ENCODE measurements at regions not wholly inside any gene's neighbourhood (a gene's known extent, or its start where the extent isn't known, plus 50 kb on each side); places are given as distances from the start of the nearest gene placed in this dataset.

DNA sequence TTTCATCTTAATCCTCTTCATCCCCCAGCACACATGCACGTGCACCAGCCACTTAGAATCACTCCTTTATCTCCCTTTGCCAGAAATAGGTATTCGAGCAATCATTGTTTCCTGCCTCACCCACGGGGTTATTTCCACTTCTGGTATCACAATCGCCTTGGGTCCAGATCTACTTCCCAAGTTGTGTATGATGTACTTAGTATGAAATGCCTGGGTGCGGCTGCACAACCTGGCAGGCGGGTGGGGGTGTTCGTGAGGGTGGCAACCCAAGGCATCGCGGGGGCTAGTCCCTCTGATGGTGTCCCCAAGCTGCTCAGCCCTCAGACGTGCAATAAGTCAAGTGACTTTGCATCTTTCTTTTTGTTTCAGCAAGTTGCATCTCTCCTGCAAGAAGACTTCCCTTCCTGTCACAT lies 475.6 kb downstream of the MIAT start:
- DNase-seq, result no peak
- intact Hi-C loops (cut with DNase I, micrococcal nuclease), result no loop called here
- ATAC-seq, result no peak

DNA sequence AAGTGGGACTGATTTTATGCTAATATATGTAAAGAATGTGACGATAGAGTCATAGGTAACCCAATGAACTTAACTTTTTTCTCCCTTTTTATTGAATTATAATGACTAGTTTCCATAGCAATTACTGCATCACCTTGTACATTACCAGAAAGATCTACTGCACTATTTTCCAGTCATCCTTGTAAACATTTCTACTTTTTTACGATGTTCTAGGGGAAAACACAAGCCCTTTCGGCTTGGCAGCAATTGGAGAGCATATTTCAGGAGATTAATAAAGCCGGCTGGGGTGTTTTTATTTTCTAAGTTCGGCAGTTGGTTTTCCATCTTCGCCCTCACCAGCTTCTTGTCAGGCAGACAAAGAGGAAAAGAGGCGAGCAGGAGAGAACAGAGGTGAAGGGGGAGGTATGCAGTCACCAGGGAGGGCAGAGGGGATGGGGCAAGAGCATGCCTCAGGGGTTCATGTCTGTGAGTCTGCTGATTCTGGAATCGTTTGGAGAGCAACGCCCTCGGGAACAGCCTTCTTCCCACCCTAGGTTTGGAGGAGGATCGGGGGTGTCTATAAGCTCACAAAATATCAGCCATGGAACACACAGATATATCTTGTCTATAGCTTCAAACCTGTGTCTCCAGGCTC lies 476.4 kb downstream of the MIAT start:
- DNase-seq, result no peak
- no peak for ATAC-seq
- intact Hi-C loops (cut with DNase I, micrococcal nuclease), result no loop called here

DNA sequence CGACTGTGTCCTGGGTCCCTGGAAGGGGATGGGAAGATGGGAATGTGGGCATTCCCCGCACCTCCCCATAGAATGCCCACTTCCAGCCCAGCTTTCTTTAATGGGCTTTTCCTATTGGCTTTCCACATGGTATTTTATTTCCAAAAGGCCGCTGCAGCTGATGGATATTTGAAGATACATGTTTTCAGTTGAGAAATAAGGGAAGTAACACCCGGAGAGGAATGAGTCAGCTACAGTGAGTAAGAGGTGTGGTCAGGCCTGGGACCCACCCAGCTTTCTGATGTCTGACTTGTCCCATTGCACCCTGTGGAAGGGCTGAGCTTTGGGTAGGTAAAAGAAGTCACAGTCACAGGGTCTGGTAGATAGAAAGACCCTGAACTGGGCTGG lies 476.9 kb downstream of the MIAT start:
- no peak for ATAC-seq
- intact Hi-C loops (cut with DNase I, micrococcal nuclease), result no loop called here
- DNase-seq, result no peak

DNA sequence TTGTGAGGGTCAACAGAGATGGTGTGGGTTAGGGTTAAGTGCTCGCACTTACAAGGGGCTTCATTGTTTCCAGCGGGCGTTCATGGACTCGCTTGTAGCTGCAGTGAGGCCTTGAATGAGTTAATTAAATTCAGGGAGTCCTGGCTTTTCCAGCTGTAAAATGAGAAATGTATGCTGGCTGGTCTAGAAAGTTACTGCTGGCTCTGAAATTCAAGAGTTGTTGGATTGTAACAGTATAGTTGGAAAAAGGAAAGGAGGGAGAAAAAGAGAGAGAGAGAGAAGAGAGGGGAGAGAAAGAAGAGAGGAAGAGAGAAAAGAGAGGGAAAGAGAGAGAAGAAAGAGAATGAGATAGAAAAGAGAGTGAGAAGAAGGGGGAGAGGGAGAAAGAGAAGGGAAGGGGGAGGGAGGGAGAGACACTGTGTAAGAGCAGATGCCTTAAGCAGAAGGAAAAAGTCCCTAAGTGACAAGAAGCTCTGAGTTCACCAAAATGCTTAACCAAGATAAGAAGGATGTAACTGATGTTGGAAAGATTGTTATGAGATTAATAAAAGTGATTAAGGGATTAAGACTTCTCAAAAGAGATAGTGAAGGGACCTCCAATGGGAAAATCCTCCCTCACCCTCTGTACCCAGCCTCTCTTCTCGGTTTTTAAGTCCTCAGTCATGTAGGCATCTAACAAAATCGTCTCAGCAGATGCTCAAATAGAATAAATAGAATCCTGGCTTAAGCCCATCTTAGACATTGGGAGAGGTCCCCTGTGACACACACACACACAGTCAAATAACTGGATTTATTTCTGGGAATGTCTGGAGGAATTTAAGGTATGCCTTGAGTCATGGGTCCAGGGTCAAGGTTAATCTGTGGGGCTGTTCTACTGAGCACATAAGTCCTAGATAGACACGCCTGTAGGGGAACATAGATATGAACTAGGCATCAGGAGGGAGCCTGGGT lies 477.9 kb downstream of the MIAT start:
- ATAC-seq, result no peak
- intact Hi-C loops (cut with DNase I, micrococcal nuclease), result no loop called here
- DNase-seq, result no peak

DNA sequence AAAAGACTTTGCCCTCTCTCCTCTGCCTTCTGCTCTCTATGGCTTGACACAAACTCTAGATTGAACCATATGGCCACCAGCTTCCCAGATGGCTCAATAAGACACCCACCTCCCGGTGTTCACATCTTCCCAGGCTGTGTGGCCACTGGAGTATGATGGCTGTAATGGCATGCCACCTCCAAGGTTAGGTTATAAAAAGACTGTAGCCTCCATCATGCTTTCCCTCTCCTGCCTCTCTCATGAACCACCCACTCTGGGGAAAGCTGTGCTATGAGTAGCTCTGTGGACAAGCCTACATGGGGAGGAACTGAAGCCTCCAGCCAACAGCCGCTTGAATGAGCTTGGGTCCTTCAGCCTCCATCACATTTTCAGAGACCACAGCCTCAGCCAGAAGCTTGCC lies 479.2 kb downstream of the MIAT start:
- DNase-seq (no peak), ATAC-seq (no peak)
- intact Hi-C loops (cut with DNase I, micrococcal nuclease), result no loop called here

DNA sequence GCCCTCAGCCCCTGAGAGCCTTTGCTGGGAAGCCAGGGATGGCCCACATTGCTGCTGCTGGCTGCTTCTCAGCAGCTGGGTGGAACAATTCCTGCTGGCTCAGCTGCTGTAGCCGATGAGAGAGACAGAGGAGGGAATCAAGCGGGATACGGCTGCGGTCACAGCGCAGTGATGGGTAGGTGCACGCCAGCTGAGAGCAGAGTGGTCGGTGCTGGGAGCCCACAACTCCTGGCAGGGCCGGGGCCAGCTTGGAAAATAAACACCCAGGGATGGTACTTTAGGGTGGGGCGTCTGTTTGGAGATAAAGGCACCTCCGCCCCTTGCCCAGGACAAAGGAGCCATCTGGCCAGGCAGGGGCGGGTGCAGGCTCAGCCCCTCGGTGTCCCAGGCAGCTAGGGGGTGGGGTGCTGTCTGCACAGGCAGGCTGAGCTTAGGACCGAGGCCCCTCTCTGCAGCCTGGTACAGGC lies 480.5 kb downstream of the MIAT start:
- ATAC-seq, result no peak
- DNase-seq, result no peak
- intact Hi-C loops (cut with DNase I, micrococcal nuclease), result no loop called here

DNA sequence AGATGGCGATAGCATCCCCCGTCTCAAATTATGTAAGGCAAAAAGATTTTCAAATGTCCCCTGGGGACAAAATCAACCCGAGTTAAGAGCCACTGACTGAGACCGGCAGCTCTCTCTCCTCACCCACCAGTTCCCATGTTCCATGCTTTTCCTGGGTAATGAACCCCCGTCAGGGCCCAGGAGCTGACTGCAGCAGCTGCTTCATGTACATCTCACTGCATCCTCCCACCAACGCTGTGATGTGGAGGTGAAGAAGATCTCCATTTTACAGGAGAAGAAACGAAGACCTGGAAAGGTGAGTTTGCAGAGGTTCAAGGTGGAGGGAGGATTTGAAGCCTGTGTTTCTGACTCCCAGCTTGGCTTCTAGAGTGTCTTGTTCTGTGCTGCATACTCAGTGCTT lies 481.1 kb downstream of the MIAT start:
- ATAC-seq (no peak), DNase-seq (no peak)
- intact Hi-C loops (cut with DNase I, micrococcal nuclease), result no loop called here

DNA sequence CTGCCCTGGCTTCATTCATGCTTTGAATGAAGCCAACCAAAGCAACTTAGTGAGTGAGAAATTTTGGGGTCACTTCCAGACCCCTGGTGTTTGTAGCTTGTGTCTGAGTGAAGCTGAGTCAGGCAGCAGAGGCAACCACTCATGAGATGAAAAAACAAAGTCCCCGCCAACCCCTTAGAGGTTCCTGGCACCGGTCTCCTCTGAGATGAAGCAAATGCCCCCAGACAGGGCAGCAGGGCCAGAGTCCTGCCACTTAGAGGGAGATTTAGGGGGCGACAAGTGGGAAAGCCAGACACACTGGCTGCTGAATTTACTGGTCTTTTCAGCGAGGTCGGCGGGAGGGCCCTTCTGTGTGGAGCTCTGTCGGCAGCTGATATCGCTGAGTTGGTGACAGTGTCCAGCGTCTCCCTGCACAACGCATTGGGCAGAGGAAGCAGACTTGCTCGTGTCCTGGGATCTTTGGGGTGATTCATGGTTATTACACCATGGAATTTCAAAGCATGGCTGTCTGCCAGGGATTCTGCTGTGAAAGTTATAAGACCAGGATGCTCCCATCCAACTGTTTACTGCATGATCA lies 482.6 kb downstream of the MIAT start:
- ATAC-seq (no peak), DNase-seq (no peak)
- intact Hi-C loops (cut with DNase I, micrococcal nuclease), result no loop called here

DNA sequence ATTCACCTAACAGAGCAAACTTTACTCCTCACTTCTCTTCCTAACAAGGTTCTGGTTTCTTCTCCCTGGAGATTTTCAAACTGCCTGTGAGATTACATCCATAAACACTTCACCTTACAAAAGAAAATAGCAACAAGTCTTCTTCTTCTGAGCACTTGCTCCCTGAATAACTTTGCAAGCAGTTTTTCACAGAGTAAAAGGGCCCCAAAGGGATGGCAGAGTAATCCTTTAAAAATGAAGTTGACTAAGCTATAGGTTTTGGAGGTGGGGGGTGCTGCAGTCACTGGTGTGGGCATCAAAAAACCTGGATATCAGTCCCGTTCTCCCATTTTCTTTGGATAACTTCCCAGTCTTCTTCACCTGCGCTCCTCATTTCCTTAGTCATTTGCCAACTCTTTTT lies 484.9 kb downstream of the MIAT start:
- DNase-seq (no peak), ATAC-seq (no peak)
- intact Hi-C loops (cut with DNase I, micrococcal nuclease), result no loop called here

DNA sequence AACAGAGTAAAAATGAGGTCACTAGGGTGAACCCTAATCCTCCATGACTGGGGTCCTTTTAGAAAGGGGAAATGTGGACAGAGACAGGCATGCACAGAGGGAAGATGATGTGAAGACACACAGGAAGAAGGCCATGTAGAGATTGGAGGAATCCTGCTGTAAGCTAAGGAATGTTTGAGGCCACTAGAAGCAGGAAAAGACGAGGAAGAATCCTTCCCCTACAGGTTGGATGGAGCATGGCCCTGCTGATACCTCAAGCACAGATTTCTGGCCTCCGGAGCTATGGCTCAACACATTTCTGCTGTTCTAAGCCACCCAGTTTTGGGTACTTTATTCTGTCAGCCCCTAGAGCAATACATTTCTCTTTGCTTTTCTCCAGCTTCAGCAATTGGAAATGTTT lies 486.9 kb downstream of the MIAT start:
- no peak for ATAC-seq
- no peak for DNase-seq
- intact Hi-C loops (cut with DNase I, micrococcal nuclease), result no loop called here

DNA sequence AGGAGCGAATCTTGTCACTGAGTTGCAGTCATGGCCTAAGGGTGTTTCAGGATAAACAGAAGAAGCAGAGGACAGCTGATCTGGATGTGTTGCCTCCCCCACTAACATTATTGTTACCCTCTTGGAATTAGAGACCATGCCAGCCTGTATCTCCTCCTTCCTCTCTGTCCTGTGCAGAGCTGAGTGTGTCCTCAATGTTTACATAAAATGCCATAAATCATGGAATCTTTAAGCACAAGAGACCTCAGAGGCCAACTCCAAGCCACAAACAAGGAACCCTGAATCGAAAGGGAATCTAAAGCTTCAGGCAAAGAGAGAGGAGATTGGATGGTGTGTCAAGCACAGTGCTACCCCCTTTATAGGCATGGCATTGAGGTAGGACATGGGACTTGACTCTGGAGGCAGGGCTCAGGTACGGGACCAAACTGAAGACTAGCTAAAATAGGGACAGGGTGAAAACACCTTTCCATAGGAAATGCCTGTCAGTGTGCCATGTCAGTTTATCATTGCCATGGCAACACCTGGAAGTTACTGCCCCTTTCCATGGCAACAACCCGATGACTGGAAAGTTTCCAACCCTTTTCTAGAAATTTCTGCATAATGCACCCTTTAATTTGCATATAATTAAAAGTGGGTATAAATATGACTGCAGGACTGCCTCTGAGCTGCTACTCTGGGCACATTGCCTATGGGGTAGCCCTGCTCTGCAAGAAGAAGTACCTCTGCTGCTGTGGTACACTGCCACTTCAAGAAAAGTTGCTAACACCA lies 489.7 kb downstream of the MIAT start:
- no peak for ATAC-seq
- DNase-seq, result no peak
- intact Hi-C loops (cut with DNase I, micrococcal nuclease), result no loop called here

DNA sequence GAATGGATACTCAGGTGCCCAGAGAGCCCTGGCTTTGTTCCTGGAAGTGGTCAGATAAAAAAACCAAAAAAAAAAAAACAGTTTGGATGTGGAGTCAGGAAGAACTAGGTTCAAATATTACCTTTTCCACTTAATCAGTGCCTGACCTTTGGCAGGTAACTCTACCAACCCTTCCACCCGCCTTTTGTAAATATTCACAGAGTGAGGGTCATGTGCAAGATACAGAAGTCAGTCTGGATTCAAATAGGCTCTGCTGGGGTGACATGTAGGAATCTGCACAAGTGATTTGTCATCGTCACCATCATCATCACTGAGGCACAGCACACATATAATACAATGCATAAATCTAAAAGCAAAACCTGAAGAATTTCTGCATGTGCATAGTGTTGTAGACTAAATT lies 490.7 kb downstream of the MIAT start:
- intact Hi-C loops (cut with DNase I, micrococcal nuclease), result no loop called here
- ATAC-seq, result no peak
- no peak for DNase-seq

DNA sequence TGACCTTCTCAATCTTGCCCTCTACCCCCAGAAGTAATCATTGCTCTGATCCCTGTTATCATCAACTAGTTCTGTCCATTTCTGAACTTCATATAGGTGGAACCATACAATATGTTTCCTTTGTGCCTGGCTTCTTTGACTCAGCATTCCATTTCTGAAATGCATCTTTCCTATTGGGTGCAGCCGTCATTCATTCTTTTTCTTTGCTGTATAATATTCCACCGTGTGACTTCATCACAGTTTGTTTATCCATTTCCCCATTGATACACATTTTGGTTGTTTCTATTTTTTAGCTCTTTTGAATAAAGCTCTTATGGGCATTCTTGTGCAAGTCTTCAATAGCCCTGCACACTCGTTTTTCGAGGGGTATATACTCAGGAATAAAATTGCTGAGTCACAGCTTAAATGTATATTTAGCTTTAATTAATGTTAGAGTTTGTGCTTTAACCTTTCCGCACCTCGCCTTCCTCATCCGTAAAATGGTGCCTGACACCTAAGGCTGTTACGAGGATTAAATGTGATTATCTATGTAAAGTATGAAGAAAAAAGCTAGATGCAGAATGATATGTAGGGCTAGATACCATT lies 491.6 kb downstream of the MIAT start:
- DNase-seq, result no peak
- no peak for ATAC-seq
- intact Hi-C loops (cut with DNase I, micrococcal nuclease), result no loop called here

DNA sequence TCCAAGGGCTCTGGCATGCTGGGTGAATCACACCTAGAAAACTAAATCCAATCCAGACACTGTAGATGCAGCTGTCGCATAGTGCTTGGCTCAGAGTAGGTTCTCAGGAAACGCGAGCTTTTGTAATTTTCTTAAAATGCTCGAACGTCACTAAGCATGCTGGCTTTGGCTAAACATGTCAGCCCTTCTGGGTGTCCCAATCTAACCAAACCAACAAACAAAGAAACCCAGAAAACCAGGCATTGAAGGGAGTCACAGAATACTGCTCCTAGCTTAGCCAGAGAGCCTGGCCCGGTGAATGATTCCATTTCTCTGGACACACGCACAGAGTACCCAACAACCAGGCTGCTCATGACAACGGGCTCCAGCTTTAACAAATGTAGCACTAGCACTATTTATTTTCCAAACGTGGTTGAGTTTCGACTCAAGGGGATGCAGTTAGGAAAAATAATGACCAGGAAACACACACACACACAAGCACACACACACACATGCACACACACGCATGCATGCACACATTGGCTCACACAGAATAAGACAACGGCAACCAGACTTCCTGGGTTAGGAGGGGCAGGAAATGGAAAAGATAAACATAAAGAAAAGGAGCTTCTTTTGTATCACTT lies 492.6 kb downstream of the MIAT start:
- intact Hi-C loops (cut with DNase I, micrococcal nuclease), result no loop called here
- ATAC-seq (no peak), DNase-seq (no peak)

DNA sequence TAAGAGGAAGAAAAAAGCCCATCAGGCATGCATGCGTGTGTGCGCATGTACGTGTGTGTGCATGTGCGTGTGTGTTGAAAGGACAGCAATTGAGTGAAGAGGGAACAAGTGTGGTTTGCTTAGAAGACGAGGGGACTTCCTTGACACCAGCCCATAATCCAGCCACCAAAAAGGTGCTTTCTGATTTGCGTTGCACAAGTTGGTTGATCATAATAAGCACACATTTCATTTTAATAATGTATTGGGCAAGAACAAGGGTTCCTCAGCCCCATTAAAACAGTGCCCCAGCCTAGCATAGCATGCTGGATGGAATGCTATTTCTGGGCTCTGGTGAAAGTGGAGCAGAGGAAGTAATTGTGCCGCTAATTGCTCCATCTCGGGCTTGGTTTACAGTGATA lies 493.2 kb downstream of the MIAT start:
- no peak for ATAC-seq

DNA sequence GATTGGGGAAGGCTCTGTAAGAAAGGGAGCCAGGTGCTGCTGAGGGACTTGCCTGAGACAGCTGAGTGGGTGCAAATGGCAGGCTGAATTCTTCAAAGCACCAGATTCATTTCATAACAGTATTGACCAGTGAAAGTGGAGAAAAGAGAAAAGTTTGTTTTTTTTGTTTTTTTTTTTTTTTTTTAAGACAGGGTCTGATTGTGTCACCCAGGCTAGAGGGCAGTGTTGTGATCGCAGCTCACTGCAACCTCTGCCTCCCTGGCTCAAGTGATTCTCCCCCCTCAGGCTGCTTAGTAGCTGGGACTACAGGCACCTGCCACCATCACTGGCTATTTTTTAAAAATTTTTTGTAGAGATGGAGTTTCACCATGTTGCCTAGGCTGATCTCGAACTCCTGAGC lies 494.0 kb downstream of the MIAT start:
- intact Hi-C loops (cut with DNase I, micrococcal nuclease), result no loop called here

More for the DNA sequence above, 493.2 kb downstream of the MIAT start:
- intact Hi-C loops (cut with DNase I, micrococcal nuclease), result no loop called here
- no peak for DNase-seq

DNA sequence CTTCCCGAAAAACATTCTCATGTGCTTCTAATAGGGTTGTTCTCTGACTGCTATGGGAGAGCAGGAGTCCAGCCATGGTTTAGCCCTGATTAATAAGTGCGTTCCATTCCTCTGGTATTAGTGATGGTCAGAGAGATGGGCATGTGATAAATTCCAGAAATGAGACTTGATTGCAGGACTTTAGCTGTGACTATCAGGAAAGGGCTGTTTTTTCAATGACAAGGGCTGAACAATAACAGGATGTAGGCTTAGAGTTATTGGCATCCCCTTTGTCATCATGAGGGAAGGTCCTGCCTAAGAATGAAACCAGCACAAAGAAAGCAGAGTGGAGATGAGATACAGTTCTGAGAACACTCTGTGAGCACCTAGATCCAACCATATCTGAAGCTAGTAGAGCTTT lies 494.6 kb downstream of the MIAT start:
- no peak for ATAC-seq
- intact Hi-C loops (cut with DNase I, micrococcal nuclease), result no loop called here

More for the DNA sequence above, 494.0 kb downstream of the MIAT start:
- ATAC-seq (no peak), DNase-seq (no peak)

DNA sequence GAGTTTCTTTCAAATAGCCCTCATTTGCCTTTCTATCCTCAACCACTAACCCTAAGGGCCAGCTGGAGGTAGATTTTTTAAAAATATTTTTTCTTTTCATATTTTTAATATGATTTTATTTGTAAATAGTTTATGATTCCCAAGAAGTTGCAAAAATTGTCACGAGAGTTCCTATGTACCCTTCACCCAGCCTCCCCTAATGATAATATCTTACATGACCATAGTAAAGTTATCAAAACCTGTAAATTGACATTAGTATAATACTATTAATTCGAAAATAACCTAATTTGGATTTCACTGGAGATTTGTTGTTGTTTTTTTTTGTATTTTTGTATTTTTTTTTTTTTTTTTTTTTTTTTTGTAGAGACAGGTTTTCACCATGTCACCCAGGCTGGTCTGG lies 495.5 kb downstream of the MIAT start:
- ATAC-seq, result no peak
- no peak for DNase-seq
- intact Hi-C loops (cut with DNase I, micrococcal nuclease), result no loop called here

More for the DNA sequence above, 494.6 kb downstream of the MIAT start:
- no peak for DNase-seq

DNA sequence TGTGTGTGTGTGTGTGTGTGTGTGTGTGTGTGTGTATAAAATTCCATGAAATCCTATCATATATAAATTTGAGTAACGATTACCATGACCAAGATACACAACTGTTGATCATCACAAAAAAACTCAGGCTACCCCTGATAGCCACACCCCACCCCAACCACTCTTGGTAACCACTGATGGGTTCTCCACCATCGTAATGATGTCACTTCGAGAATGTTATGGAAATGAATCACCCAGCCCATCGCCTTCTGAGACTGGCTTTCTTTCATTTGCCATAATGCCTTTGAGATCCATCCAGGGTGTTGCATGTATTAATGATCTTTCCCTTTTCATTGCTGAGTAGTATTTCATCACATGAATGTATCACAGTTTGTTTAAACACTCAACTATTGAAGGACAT lies 496.0 kb downstream of the MIAT start:
- intact Hi-C loops (cut with DNase I, micrococcal nuclease), result no loop called here
- ATAC-seq (no peak), DNase-seq (no peak)

Data from left colon (tissue), 2 donors.